Mesothelial cell of epicardium (in vitro differentiated cells): ENCODE measurements at regions not wholly inside any gene's neighbourhood (a gene's known extent, or its start where the extent isn't known, plus 50 kb on each side); places are given as distances from the start of the nearest gene placed in this dataset.

Experiments
- DNase-seq, 2 experiments: peaks; one replicate each; pipeline ENCODE4 v3.0.0; 2021; ENCODE audit warnings: low spot score in 2 of 2; ENCODE audit not compliant: unreplicated experiment in 2 of 2
- H3K27ac Mint-ChIP-seq: 2 replicates; pipeline ENCODE4 v1.8.0; 2021; ENCODE audit warnings: mixed read lengths
- H3K27me3 Mint-ChIP-seq: 2 replicates; pipeline ENCODE4 v1.8.0; 2021; ENCODE audit warnings: low read depth, mixed read lengths
- H3K36me3 Mint-ChIP-seq: 2 replicates; pipeline ENCODE4 v1.8.0; 2021; ENCODE audit warnings: mixed read lengths
- H3K4me1 Mint-ChIP-seq: 2 replicates; pipeline ENCODE4 v1.8.0; 2021; ENCODE audit warnings: mixed read lengths
- H3K4me3 Mint-ChIP-seq: 2 replicates; pipeline ENCODE4 v1.8.0; 2021; ENCODE audit warnings: mild to moderate bottlenecking, moderate library complexity, mixed read lengths
- H3K9me3 Mint-ChIP-seq: 2 replicates; pipeline ENCODE4 v1.8.0; 2021; ENCODE audit warnings: mixed read lengths
- CTCF ChIP-seq: fragments of 200-600 bp; sonication (generic); IDR thresholded peaks from one replicate; pipeline ENCODE4 v1.5.0; 2021; ENCODE audit warnings: antibody characterized with exemption; ENCODE audit not compliant: unreplicated experiment

GRCh38 chr1:113211467-113211866 is 138.5 kb downstream of the LRIG2 start:
- no peak for DNase-seq
- no peak overlapping the region for H3K4me3 Mint-ChIP-seq
- peaks cover 23% of the 10 kb centered on the region for H3K9me3 Mint-ChIP-seq
- no peak for TF ChIP-seq CTCF
- peaks cover 36% of the 10 kb centered on the region for H3K4me1 Mint-ChIP-seq
- H3K36me3 Mint-ChIP-seq, result peaks cover 8% of the 10 kb centered on the region
- H3K27me3 Mint-ChIP-seq, result no peaks in the 10 kb centered on the region
- peak overlapping the region; percentile 70 for H3K27ac Mint-ChIP-seq

DNA sequence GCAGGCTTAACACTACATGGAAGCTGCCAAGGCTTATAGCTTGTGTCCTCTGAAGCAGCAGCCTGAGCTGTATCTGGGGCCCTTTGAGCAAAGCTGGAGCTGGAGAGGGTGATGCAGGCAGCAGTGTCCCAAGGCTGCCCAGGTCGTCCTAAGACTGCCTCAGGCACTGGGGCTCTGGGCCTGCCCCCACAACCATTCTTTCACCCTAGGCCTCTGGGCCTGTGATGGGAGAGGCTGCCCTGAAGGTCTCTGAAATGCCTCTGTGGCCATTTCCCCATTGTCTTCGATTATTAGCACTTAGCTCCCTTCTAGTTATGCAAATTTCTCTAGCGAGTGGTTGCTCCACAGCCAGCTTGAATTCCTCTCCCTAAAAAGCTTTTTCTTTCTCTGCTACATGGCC is 142.0 kb downstream of the LRIG2 start:
- H3K4me1 Mint-ChIP-seq, result peaks cover 59% of the 10 kb centered on the region
- no peak for DNase-seq
- no peak for TF ChIP-seq CTCF
- H3K27ac Mint-ChIP-seq, result no peak overlapping the region
- H3K4me3 Mint-ChIP-seq, result no peak overlapping the region
- H3K27me3 Mint-ChIP-seq, result no peaks in the 10 kb centered on the region
- peaks cover 8% of the 10 kb centered on the region for H3K36me3 Mint-ChIP-seq
- peaks cover 23% of the 10 kb centered on the region for H3K9me3 Mint-ChIP-seq

GRCh38 chr1:113216664-113217063 is 143.7 kb downstream of the LRIG2 start:
- TF ChIP-seq CTCF, result no peak
- no peak for DNase-seq
- H3K4me1 Mint-ChIP-seq, result peaks cover 58% of the 10 kb centered on the region
- no peak overlapping the region for H3K4me3 Mint-ChIP-seq
- peaks cover 8% of the 10 kb centered on the region for H3K36me3 Mint-ChIP-seq
- peaks cover 23% of the 10 kb centered on the region for H3K9me3 Mint-ChIP-seq
- peak overlapping the region; percentile 93 for H3K27ac Mint-ChIP-seq
- no peaks in the 10 kb centered on the region for H3K27me3 Mint-ChIP-seq

DNA sequence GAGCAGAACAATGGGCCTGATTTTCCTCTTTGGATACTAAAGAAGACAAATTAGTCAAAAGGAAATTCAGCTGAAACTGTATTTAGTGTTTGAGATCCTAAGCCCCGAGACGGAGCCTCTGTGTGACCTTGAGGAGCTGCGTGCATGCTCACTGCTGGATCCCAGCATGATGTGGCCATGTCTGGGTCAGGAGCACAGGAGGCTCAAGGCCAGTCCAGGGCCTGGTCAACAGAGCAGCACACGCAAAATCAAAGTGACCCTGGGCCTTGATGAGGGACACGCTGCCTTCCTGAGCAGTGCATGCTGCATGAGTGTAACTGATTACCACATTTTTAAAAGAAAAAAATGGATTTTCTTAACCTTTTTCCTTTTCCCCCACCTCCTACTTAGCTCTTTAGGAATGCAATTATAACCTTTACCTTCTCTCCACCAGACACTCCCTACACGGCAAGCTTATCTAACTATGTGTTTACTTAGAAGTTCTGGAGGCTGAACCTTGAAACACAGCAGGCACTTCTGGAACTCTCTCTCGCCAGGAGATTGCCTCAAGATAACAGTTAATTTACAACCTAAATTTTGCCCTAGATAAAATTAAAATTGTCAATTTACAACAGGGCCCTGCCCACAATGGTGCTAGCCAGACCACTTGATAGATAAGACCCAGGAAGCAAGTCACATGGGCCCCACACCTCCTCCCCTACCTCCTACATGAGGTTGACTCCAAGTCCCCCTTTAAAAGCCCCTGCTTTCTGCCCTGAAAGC is 144.6 kb downstream of the LRIG2 start:
- H3K4me1 Mint-ChIP-seq, result peaks cover 56% of the 10 kb centered on the region
- peaks cover 8% of the 10 kb centered on the region for H3K36me3 Mint-ChIP-seq
- peak overlapping the region; percentile 93 for H3K27ac Mint-ChIP-seq
- no peak for DNase-seq
- H3K4me3 Mint-ChIP-seq, result peak overlapping the region; percentile 1
- H3K9me3 Mint-ChIP-seq, result peaks cover 23% of the 10 kb centered on the region
- H3K27me3 Mint-ChIP-seq, result no peaks in the 10 kb centered on the region
- TF ChIP-seq CTCF, result no peak

DNA sequence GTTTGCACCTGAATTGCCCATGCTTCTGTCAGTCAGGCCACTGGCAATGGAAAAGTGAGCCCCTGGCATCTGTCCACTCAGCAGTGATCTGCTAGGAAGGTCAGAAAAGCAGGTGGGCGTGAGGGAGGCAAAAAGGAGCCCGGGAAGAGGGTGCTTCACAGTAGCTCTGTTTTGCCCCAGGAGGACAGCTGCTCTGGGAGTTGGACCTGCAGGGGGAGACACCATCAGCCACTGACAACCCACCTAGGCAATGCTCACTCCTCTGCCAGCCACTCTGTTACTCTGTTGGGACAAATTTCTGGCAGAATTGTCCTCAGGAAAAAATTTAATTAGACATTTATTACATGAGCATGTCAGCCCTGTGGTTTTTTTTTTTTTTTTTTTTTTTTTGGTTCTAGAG is 146.4 kb downstream of the LRIG2 start:
- Mint-ChIP-seq H3K4me1 (peaks cover 70% of the 10 kb centered on the region), H3K27me3 (no peaks in the 10 kb centered on the region), H3K36me3 (peaks cover 4% of the 10 kb centered on the region), H3K4me3 (no peak overlapping the region), H3K27ac (peak overlapping the region; percentile 63), H3K9me3 (peaks cover 12% of the 10 kb centered on the region)
- no peak for TF ChIP-seq CTCF
- DNase-seq, result no peak
